ENCODE measurements at regions not wholly inside any gene's neighbourhood (a gene's known extent, or its start where the extent isn't known, plus 50 kb on each side); places are given as distances from the start of the nearest gene placed in this dataset.
"Not testable (repeated sequence)": the region's sequence is repeated elsewhere in the genome, so short reads cannot be mapped to it uniquely, and the experiment has no call there.

DNA sequence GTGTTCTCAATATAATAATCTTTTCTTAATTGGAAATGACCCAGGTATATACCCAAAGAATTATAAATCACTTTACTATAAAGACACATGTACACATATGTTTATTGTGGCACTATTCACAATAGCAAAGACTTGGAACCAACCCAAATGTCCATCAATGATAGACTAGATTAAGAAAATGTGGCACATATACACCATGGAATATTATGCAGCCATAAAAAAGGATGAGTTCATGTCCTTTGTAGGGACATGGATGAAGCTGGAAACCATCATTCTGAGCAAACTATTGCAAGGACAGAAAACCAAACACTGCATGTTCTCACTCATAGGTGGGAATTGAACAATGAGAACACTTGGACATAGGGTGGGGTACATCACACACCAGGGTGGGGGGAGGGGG, 56.8 kb downstream of the SCGB2B2 start:
- H3K9ac ChIP-seq (ENCODE audit: low read depth, low read length); H3K4me1 ChIP-seq (ENCODE audit: insufficient read depth, low read length); H3K27ac ChIP-seq (ENCODE audit: low read length); H3K36me3 ChIP-seq (ENCODE audit: insufficient read depth, low read depth, low read length); H3K27me3 ChIP-seq (ENCODE audit: insufficient read depth, low read length); H3K4me3 ChIP-seq (ENCODE audit: low read length): not testable (repeated sequence)
- peaks cover 67% of the 10 kb centered on the region for H3K9me3 ChIP-seq (ENCODE audit: insufficient read depth, low read depth, low read length)

DNA sequence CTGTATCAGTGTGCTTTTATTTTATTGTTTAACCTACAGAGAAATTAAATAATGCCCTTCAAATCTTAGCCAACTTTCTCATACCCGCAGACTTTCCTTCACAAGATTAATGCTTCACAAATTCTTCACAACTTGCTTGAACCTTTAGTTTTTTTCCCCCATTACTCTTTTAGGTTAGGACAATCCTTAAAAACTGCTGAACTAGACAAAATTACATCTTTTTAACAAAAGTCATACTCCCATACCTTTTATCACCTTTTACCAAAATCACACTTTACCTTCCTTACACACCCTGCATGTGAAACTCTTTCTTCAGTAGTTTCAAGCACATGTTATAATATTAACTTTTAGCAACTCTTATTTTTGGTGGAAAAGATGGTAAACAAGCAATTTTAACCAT, 58.5 kb downstream of the SCGB2B2 start:
- no peaks in the 10 kb centered on the region for H3K36me3 ChIP-seq (ENCODE audit: insufficient read depth, low read depth, low read length)
- H3K27me3 ChIP-seq (ENCODE audit: insufficient read depth, low read length) = no peaks in the 10 kb centered on the region
- no peak overlapping the region for H3K4me3 ChIP-seq (ENCODE audit: low read length)
- H3K4me1 ChIP-seq (ENCODE audit: insufficient read depth, low read length) = no peaks in the 10 kb centered on the region
- H3K9ac ChIP-seq (ENCODE audit: low read depth, low read length) = no peak overlapping the region
- peaks cover 68% of the 10 kb centered on the region for H3K9me3 ChIP-seq (ENCODE audit: insufficient read depth, low read depth, low read length)
- H3K27ac ChIP-seq (ENCODE audit: low read length) = no peak overlapping the region

DNA sequence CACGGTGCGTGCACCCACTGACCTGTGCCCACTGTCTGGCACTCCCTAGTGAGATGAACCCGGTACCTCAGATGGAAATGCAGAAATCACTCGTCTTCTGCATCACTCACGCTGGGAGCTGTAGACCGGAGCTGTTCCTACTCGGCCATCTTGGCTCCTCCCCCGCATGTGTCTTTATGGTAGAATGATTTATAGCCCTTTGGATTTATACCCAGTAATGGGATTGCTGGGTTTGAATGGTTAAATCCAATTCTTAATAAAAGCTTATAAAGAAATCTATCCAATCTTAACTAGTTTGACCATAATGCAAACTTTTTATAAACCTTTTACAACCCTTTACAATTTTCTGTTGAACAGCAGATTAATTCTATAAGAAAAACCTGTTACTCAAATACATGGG, 59.0 kb downstream of the SCGB2B2 start:
- not testable (repeated sequence) for H3K27me3 ChIP-seq (ENCODE audit: insufficient read depth, low read length); H3K27ac ChIP-seq (ENCODE audit: low read length); H3K4me3 ChIP-seq (ENCODE audit: low read length); H3K4me1 ChIP-seq (ENCODE audit: insufficient read depth, low read length); H3K36me3 ChIP-seq (ENCODE audit: insufficient read depth, low read depth, low read length); H3K9ac ChIP-seq (ENCODE audit: low read depth, low read length)
- H3K9me3 ChIP-seq (ENCODE audit: insufficient read depth, low read depth, low read length) = peaks cover 67% of the 10 kb centered on the region

DNA sequence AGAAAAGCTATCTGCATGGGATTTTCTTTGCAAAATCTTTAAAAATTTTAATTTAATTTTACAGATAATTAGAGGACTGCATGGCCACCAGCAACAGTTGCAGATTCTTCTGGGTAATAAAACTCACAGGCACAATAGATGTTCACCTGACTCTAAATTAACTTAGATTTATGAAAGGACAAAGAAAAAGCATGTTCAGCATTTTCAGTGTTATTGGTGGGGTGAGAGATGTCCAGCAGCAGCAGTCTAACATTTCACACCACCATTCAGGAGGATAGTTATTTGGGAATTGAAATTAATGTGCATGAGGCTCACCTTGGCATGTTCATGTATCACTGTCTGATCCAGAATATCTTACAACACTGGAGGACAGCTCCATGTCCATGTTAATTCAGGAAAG, 74.0 kb downstream of the SCGB2B2 start:
- Histone ChIP-seq H3K9me3 (ENCODE audit: insufficient read depth, low read depth, low read length) (peaks cover 37% of the 10 kb centered on the region), H3K27me3 (ENCODE audit: insufficient read depth, low read length) (no peaks in the 10 kb centered on the region), H3K4me3 (ENCODE audit: low read length) (no peak overlapping the region)

DNA sequence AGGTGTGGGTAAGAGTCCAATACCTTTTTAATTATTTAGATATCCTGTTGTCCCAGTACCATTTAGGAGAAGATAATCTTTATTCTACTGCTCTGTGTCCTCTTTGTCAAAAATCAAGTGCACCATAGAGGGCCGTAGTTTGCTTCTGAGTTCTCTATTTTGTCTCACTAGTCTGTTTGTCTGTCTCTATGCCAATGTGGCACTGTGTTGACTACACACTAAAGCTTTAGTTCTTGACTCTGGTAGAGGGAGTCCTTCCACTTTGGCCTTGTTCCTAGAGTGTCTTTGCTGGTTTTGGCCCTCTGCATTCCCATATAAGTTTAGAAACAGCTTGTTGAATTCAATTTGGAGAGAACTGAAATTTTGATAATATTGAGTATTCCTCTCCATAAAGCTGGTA, 75.9 kb downstream of the SCGB2B2 start:
- no peak overlapping the region for H3K9ac ChIP-seq (ENCODE audit: low read depth, low read length)
- H3K9me3 ChIP-seq (ENCODE audit: insufficient read depth, low read depth, low read length) = peaks cover 22% of the 10 kb centered on the region; the same call in 1 of the 2 replicates
- H3K4me3 ChIP-seq (ENCODE audit: low read length) = no peak overlapping the region
- H3K27me3 ChIP-seq (ENCODE audit: insufficient read depth, low read length) = no peaks in the 10 kb centered on the region
- H3K27ac ChIP-seq (ENCODE audit: low read length) = no peak overlapping the region
- H3K36me3 ChIP-seq (ENCODE audit: insufficient read depth, low read depth, low read length) = no peaks in the 10 kb centered on the region
- no peaks in the 10 kb centered on the region for H3K4me1 ChIP-seq (ENCODE audit: insufficient read depth, low read length)

More for the DNA sequence above, 74.0 kb downstream of the SCGB2B2 start:
- Histone ChIP-seq H3K4me1 (ENCODE audit: insufficient read depth, low read length) (no peaks in the 10 kb centered on the region), H3K36me3 (ENCODE audit: insufficient read depth, low read depth, low read length) (no peaks in the 10 kb centered on the region), H3K27ac (ENCODE audit: low read length) (no peak overlapping the region), H3K9ac (ENCODE audit: low read depth, low read length) (no peak overlapping the region)

DNA sequence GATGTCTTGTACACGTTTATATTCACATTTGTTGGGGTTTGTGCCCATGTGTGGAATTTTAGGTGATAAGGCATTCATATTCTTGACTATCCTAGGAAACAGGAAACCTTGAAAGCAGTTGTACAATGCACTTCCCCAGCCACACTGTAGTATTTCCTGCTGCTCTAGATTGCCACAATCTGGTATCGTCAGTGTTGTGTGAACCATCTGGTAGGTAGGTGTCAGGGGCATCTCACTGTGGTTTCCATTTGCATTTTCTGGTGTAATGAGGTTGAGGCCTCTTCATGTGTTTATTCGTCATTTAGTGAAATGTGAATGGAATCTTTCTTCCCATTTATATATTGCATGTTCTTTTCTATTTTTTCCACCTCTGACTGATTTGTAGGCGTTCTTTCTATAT, 76.6 kb downstream of the SCGB2B2 start:
- no peak overlapping the region for H3K4me3 ChIP-seq (ENCODE audit: low read length)
- H3K9me3 ChIP-seq (ENCODE audit: insufficient read depth, low read depth, low read length) = peaks cover 21% of the 10 kb centered on the region; the same call in 1 of the 2 replicates
- H3K4me1 ChIP-seq (ENCODE audit: insufficient read depth, low read length) = no peaks in the 10 kb centered on the region
- no peaks in the 10 kb centered on the region for H3K36me3 ChIP-seq (ENCODE audit: insufficient read depth, low read depth, low read length)
- H3K9ac ChIP-seq (ENCODE audit: low read depth, low read length) = no peak overlapping the region
- H3K27me3 ChIP-seq (ENCODE audit: insufficient read depth, low read length) = no peaks in the 10 kb centered on the region
- no peak overlapping the region for H3K27ac ChIP-seq (ENCODE audit: low read length)

DNA sequence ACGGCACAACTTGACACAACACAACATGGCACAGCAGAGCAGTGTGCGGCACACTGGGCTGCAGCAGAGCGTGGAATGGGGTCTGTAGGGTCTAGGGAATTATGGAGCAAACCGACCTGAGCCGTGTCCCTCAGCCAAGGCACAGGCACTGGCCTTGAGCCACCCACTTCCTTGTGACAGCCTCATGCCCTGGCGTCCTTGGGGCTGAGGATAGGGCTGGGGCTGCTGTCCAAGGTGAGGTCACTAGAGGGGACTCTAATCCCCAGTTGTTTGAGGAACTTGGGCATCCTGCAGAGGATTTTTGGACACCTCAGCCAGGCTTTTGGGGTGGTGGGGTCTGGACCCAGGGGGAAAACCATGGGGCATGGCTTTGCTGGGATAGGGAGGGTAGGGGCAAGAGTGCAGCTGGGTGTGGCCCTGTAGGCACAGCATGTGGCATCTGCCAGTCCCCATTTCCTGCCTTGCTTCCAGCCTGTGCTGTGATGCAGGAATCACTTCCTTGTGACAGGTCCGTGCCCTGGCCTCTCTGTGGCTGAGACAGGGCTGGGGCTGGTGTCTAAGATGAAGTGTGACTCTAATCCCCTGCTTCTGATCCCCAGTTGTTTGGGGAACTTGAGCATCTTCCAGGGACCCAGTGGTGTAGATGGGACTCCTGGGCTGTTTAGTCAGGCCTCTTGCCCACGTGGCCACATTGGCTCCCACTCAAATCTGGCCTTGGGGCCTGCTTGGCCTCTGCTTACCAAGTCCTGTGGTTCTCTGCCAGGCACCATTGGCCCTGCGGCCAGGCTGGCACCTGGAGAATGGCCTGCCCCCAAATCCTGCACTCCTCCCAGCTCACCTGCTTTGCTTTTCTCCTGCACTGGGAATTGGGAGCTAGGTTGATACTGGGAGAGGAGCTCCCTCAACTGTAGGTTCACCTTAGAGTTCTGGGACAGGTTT, 78.5 kb downstream of the SCGB2B2 start:
- H3K27ac ChIP-seq (ENCODE audit: low read length) = no peak overlapping the region
- no peak overlapping the region for H3K4me3 ChIP-seq (ENCODE audit: low read length)
- H3K36me3 ChIP-seq (ENCODE audit: insufficient read depth, low read depth, low read length) = no peaks in the 10 kb centered on the region
- peaks cover 13% of the 10 kb centered on the region; the same call in 1 of the 2 replicates for H3K9me3 ChIP-seq (ENCODE audit: insufficient read depth, low read depth, low read length)
- H3K4me1 ChIP-seq (ENCODE audit: insufficient read depth, low read length) = no peaks in the 10 kb centered on the region
- H3K27me3 ChIP-seq (ENCODE audit: insufficient read depth, low read length) = no peaks in the 10 kb centered on the region
- H3K9ac ChIP-seq (ENCODE audit: low read depth, low read length) = no peak overlapping the region

DNA sequence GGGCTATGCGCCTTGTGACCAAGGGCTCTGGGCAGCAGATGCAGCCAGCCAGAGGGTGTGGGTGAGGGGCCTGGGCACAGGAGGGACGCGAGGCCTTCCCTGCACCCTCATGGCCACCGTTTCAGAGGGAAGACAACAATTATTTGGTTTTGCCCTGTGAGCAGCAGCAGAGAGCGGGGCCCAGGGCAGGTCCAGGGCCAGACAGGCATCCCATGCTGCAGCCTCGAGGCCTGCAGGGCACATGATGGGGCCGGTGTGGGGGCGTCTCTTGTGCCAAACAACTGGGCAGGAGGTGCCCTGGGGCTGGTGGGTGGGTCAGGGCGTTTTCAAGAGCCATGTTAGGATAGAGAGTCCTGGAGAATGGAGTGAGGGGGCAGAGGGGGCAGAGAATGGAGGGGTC, 79.4 kb downstream of the SCGB2B2 start:
- Histone ChIP-seq H3K4me3 (ENCODE audit: low read length) (no peak overlapping the region), H3K27me3 (ENCODE audit: insufficient read depth, low read length) (no peaks in the 10 kb centered on the region), H3K4me1 (ENCODE audit: insufficient read depth, low read length) (no peaks in the 10 kb centered on the region), H3K27ac (ENCODE audit: low read length) (no peak overlapping the region), H3K9ac (ENCODE audit: low read depth, low read length) (no peak overlapping the region), H3K36me3 (ENCODE audit: insufficient read depth, low read depth, low read length) (no peaks in the 10 kb centered on the region), H3K9me3 (ENCODE audit: insufficient read depth, low read depth, low read length) (peaks cover 11% of the 10 kb centered on the region; the same call in 1 of the 2 replicates)

DNA sequence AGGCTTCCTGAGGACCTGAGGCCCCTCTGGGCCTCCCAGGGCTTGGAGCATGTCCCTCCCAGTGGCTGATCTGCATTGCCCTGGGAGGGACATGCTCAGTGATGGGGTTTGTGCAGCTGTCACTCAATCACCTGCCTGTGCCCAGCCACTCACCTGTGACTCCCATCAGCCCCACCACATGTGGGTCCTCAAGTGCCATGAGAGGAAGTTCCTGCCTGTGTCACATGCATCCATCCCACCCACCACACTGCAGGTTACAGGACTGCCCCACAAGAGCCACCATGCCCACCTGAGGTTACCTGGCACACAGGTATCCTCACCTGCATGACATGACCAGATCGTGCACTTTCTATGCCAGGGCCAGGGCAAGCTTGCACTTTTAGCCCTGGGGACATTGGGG, 80.0 kb downstream of the SCGB2B2 start:
- no peak overlapping the region for H3K27ac ChIP-seq (ENCODE audit: low read length)
- H3K4me1 ChIP-seq (ENCODE audit: insufficient read depth, low read length) = no peaks in the 10 kb centered on the region
- H3K9ac ChIP-seq (ENCODE audit: low read depth, low read length) = no peak overlapping the region
- no peaks in the 10 kb centered on the region for H3K36me3 ChIP-seq (ENCODE audit: insufficient read depth, low read depth, low read length)
- no peak overlapping the region for H3K4me3 ChIP-seq (ENCODE audit: low read length)
- no peaks in the 10 kb centered on the region for H3K27me3 ChIP-seq (ENCODE audit: insufficient read depth, low read length)
- peaks cover 16% of the 10 kb centered on the region for H3K9me3 ChIP-seq (ENCODE audit: insufficient read depth, low read depth, low read length)

DNA sequence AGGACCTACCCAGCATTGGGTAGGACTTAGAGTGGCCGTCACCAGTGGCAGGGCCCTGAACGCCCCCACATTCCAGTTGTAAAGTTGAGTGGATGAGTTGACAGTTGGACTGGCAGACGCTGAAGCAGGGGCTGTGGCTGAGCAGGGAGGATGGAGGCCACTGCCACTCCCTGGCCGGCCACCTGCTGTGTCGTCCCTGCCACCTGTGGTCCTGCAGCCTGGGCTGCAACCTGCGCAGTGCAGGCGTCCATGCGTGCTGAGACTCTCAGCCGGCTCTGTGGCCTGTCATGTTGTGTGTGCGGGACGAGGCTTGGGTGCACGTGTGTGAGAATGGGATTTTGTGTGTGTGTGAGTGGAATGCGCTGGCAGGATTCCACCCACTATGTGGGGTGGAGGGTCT, 80.8 kb downstream of the SCGB2B2 start:
- H3K27me3 ChIP-seq (ENCODE audit: insufficient read depth, low read length) = no peaks in the 10 kb centered on the region

DNA sequence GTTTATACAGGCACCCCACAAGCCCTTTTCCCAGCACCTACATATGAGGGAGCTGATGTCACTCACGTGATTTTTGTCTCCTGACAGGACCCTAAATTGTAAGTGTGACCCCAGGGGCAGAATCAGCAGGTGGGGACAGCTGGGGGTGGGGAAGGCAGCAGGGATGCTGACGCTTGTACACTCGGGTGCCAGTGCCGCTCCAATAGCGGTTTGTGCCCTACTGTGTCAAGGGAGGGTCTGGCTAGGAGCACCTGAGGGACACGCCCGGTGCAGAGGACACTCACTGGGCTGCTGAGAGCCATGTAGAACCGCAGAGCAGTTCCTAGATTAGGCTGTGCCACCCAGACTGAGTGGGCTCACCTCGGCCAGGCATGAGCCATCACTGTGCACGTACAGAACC, 81.3 kb downstream of the SCGB2B2 start:
- Histone ChIP-seq H3K4me3 (ENCODE audit: low read length) (no peak overlapping the region), H3K27ac (ENCODE audit: low read length) (no peak overlapping the region), H3K9me3 (ENCODE audit: insufficient read depth, low read depth, low read length) (peaks cover 29% of the 10 kb centered on the region), H3K9ac (ENCODE audit: low read depth, low read length) (no peak overlapping the region), H3K4me1 (ENCODE audit: insufficient read depth, low read length) (no peaks in the 10 kb centered on the region), H3K36me3 (ENCODE audit: insufficient read depth, low read depth, low read length) (no peaks in the 10 kb centered on the region), H3K27me3 (ENCODE audit: insufficient read depth, low read length) (no peaks in the 10 kb centered on the region)

More for the DNA sequence above, 80.8 kb downstream of the SCGB2B2 start:
- no peak overlapping the region for H3K9ac ChIP-seq (ENCODE audit: low read depth, low read length)
- no peaks in the 10 kb centered on the region for H3K36me3 ChIP-seq (ENCODE audit: insufficient read depth, low read depth, low read length)
- no peaks in the 10 kb centered on the region for H3K4me1 ChIP-seq (ENCODE audit: insufficient read depth, low read length)
- H3K9me3 ChIP-seq (ENCODE audit: insufficient read depth, low read depth, low read length) = peaks cover 25% of the 10 kb centered on the region
- no peak overlapping the region for H3K4me3 ChIP-seq (ENCODE audit: low read length)
- no peak overlapping the region for H3K27ac ChIP-seq (ENCODE audit: low read length)

DNA sequence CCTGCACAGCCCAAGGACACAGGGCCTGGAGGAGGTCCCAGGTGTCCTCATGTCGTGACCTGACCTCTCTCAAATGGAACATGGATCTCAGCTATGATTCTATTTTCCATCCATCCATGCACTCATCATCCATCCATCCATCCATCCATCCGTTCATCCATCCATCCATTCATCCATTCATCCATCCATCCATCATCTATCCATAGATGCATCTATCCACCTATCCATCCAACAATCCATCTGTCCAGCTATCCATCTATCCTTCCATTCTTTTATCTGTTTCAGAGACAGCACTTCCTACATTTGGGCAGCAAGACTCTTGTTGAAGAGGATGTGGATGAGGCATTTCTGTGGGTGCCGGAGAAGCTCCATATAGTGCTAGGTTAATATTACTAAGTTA, 86.7 kb downstream of the SCGB2B2 start:
- H3K36me3 ChIP-seq (ENCODE audit: insufficient read depth, low read depth, low read length) = no peaks in the 10 kb centered on the region
- no peak overlapping the region for H3K9ac ChIP-seq (ENCODE audit: low read depth, low read length)
- no peak overlapping the region for H3K27ac ChIP-seq (ENCODE audit: low read length)
- no peak overlapping the region for H3K4me3 ChIP-seq (ENCODE audit: low read length)
- H3K4me1 ChIP-seq (ENCODE audit: insufficient read depth, low read length) = no peaks in the 10 kb centered on the region
- H3K9me3 ChIP-seq (ENCODE audit: insufficient read depth, low read depth, low read length) = peaks cover 59% of the 10 kb centered on the region
- H3K27me3 ChIP-seq (ENCODE audit: insufficient read depth, low read length) = no peaks in the 10 kb centered on the region

Measured in iPS-20b (cell line).